HEK293 (cell line): ENCODE measurements at regions not wholly inside any gene's neighbourhood (a gene's known extent, or its start where the extent isn't known, plus 50 kb on each side); places are given as distances from the start of the nearest gene placed in this dataset.

Experiments used
- MEIS1 ChIP-seq: sonication (generic); formaldehyde crosslinking; IDR thresholded peaks from 2 replicates; pipeline ENCODE4 v1.8.1; 2022; ENCODE audit warnings: missing genetic modification reagents, mild to moderate bottlenecking, borderline replicate concordance
- SETDB1 ChIP-seq: IDR thresholded peaks from one replicate; pipeline ENCODE4 v1.6.1; 2017; ENCODE audit warnings: mild to moderate bottlenecking, low read length, moderate library complexity, mixed read lengths; ENCODE audit not compliant: insufficient read length
- ZNF366 ChIP-seq: fragments of 450-650 bp; formaldehyde crosslinking; conservative IDR thresholded peaks from 2 replicates; pipeline ENCODE4 v1.5.1; 2016; ENCODE audit warnings: missing biosample characterization, missing genetic modification characterization
- ZNF561 ChIP-seq: fragments of 450-650 bp; IDR thresholded peaks from 2 replicates; pipeline ENCODE4 v1.5.1; 2018; ENCODE audit warnings: missing biosample characterization, missing genetic modification characterization, borderline replicate concordance
- ZNF624 ChIP-seq: fragments of 450-650 bp; formaldehyde crosslinking; IDR thresholded peaks from 2 replicates; pipeline ENCODE4 v1.5.1; 2017; ENCODE audit warnings: missing biosample characterization, missing genetic modification characterization
- TF ChIP-seq, protein P1 (sequence below): fragments of 450-650 bp; formaldehyde crosslinking; IDR thresholded peaks from 2 replicates; pipeline ENCODE4 v1.5.1; 2016; ENCODE audit warnings: missing biosample characterization, missing genetic modification characterization
- TF ChIP-seq, protein P2 (sequence below): fragments of 450-650 bp; formaldehyde crosslinking; IDR thresholded peaks from 2 replicates; pipeline ENCODE4 v1.5.1; 2016; ENCODE audit warnings: missing biosample characterization, missing genetic modification characterization, borderline replicate concordance

GRCh38 chr5:92979716-92980115 is 601.3 kb downstream of the NR2F1-AS1 start:
- TF ChIP-seq, protein P1, sequence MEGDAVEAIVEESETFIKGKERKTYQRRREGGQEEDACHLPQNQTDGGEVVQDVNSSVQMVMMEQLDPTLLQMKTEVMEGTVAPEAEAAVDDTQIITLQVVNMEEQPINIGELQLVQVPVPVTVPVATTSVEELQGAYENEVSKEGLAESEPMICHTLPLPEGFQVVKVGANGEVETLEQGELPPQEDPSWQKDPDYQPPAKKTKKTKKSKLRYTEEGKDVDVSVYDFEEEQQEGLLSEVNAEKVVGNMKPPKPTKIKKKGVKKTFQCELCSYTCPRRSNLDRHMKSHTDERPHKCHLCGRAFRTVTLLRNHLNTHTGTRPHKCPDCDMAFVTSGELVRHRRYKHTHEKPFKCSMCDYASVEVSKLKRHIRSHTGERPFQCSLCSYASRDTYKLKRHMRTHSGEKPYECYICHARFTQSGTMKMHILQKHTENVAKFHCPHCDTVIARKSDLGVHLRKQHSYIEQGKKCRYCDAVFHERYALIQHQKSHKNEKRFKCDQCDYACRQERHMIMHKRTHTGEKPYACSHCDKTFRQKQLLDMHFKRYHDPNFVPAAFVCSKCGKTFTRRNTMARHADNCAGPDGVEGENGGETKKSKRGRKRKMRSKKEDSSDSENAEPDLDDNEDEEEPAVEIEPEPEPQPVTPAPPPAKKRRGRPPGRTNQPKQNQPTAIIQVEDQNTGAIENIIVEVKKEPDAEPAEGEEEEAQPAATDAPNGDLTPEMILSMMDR (tag by site-specific recombination) = no peak
- TF ChIP-seq ZNF366 (tag by site-specific recombination) (no peak), ZNF561 (tag by site-specific recombination) (no peak), ZNF624 (no peak), MEIS1 (no peak), SETDB1 (no peak)
- TF ChIP-seq, protein P2, sequence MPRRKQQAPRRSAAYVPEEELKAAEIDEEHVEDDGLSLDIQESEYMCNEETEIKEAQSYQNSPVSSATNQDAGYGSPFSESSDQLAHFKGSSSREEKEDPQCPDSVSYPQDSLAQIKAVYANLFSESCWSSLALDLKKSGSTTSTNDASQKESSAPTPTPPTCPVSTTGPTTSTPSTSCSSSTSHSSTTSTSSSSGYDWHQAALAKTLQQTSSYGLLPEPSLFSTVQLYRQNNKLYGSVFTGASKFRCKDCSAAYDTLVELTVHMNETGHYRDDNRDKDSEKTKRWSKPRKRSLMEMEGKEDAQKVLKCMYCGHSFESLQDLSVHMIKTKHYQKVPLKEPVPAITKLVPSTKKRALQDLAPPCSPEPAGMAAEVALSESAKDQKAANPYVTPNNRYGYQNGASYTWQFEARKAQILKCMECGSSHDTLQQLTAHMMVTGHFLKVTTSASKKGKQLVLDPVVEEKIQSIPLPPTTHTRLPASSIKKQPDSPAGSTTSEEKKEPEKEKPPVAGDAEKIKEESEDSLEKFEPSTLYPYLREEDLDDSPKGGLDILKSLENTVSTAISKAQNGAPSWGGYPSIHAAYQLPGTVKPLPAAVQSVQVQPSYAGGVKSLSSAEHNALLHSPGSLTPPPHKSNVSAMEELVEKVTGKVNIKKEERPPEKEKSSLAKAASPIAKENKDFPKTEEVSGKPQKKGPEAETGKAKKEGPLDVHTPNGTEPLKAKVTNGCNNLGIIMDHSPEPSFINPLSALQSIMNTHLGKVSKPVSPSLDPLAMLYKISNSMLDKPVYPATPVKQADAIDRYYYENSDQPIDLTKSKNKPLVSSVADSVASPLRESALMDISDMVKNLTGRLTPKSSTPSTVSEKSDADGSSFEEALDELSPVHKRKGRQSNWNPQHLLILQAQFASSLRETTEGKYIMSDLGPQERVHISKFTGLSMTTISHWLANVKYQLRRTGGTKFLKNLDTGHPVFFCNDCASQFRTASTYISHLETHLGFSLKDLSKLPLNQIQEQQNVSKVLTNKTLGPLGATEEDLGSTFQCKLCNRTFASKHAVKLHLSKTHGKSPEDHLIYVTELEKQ (tag by site-specific recombination) = no peak
